Posterior vena cava (tissue), 2 donors: ENCODE measurements at regions not wholly inside any gene's neighbourhood (a gene's known extent, or its start where the extent isn't known, plus 50 kb on each side); places are given as distances from the start of the nearest gene placed in this dataset.

Source experiments
- DNase-seq: peaks from one replicate; pipeline ENCODE4 v3.0.0-alpha.2; 2020; ENCODE audit warnings: low spot score
- intact Hi-C, 2 donors: fragments of 100-400 bp; cut with DNase I; formaldehyde crosslinking; loops; one replicate each; pipeline versions ENCODE4 v1.14.1 to v1.14.2; 2022 to 2023
- donor health status: DM: yes; HTN: yes; CAD: no.
- donor health status: DM: yes; HTN: yes; CAD: no.

- DNase-seq = peak; percentile 88
- intact Hi-C loops = no loop called here
Measured at GRCh38 chr5:54651482-54652076, 134.0 kb downstream of the SNX18 start.

GRCh38 chr5:54649041-54649504 is 131.5 kb downstream of the SNX18 start:
- intact Hi-C loops = loop anchor here (10.0 kb wide), 3 partner anchors 106 to 204 kb away; no protein-coding TSS in a partner anchor
- no peak for DNase-seq

- intact Hi-C loops = loop anchor here (10.0 kb wide), 3 partner anchors 108 to 202 kb away; no protein-coding TSS in a partner anchor
- peak; percentile 90 for DNase-seq
Measured at GRCh38 chr5:54646356-54647101, 129.0 kb downstream of the SNX18 start.

- DNase-seq = no peak
Measured at GRCh38 chr5:54645882-54646355, 128.4 kb downstream of the SNX18 start.

GRCh38 chr5:54644226-54644625 is 126.7 kb downstream of the SNX18 start:
- no peak for DNase-seq
- intact Hi-C loops = loop anchor here (10.0 kb wide), 3 partner anchors 111 to 199 kb away; no protein-coding TSS in a partner anchor

More at GRCh38 chr5:54645882-54646355, 128.4 kb downstream of the SNX18 start:
- intact Hi-C loops = loop anchor here (10.0 kb wide), 3 partner anchors 109 to 201 kb away; no protein-coding TSS in a partner anchor

- intact Hi-C loops = loop anchor here (10.0 kb wide), 3 partner anchors 111 to 199 kb away; no protein-coding TSS in a partner anchor
Measured at GRCh38 chr5:54643685-54644106, 126.1 kb downstream of the SNX18 start.

GRCh38 chr5:54639621-54640020 is 122.1 kb downstream of the SNX18 start:
- no peak for DNase-seq
- intact Hi-C loops = loop anchor here (10.0 kb wide), 3 partner anchors 115 to 195 kb away; no protein-coding TSS in a partner anchor

More at GRCh38 chr5:54643685-54644106, 126.1 kb downstream of the SNX18 start:
- DNase-seq = no peak

- intact Hi-C loops = loop anchor here in 1 of 2 donors (10.0 kb wide), 1 partner anchor 113 kb away; no protein-coding TSS in a partner anchor
- no peak for DNase-seq
Measured at GRCh38 chr5:54638106-54638505, 120.5 kb downstream of the SNX18 start.

GRCh38 chr5:54637654-54638053 is 120.1 kb downstream of the SNX18 start:
- intact Hi-C loops = loop anchor here in 1 of 2 donors (10.0 kb wide), 1 partner anchor 113 kb away; no protein-coding TSS in a partner anchor

GRCh38 chr5:54634089-54634488 is 116.5 kb downstream of the SNX18 start:
- DNase-seq = no peak
- intact Hi-C loops = loop anchor here in 1 of 2 donors (10.0 kb wide), 1 partner anchor 109 kb away; no protein-coding TSS in a partner anchor

More at GRCh38 chr5:54637654-54638053, 120.1 kb downstream of the SNX18 start:
- no peak for DNase-seq

GRCh38 chr5:54632131-54632701 is 114.7 kb downstream of the SNX18 start:
- intact Hi-C loops = loop anchor here in 1 of 2 donors (10.0 kb wide), 1 partner anchor 107 kb away; no protein-coding TSS in a partner anchor
- DNase-seq = no peak

- intact Hi-C loops = loop anchor here in 1 of 2 donors (10.0 kb wide), 1 partner anchor 106 kb away; no protein-coding TSS in a partner anchor
- DNase-seq = no peak
Measured at GRCh38 chr5:54630738-54631359, 113.3 kb downstream of the SNX18 start.

GRCh38 chr5:54629115-54629514 is 111.6 kb downstream of the SNX18 start:
- intact Hi-C loops = no loop called here
- DNase-seq = no peak

GRCh38 chr5:54628050-54628449 is 110.5 kb downstream of the SNX18 start:
- intact Hi-C loops = no loop called here
- no peak for DNase-seq

GRCh38 chr5:54626407-54626806 is 108.8 kb downstream of the SNX18 start:
- no peak for DNase-seq
- intact Hi-C loops = no loop called here

GRCh38 chr5:54624805-54625568 is 107.4 kb downstream of the SNX18 start:
- intact Hi-C loops = no loop called here
- no peak for DNase-seq

- DNase-seq = no peak
- intact Hi-C loops = no loop called here
Measured at GRCh38 chr5:54621709-54622108, 104.2 kb downstream of the SNX18 start.

- intact Hi-C loops = no loop called here
- no peak for DNase-seq
Measured at GRCh38 chr5:54621048-54621447, 103.5 kb downstream of the SNX18 start.
